Stomach (tissue), 4 donors: ENCODE measurements at regions not wholly inside any gene's neighbourhood (a gene's known extent, or its start where the extent isn't known, plus 50 kb on each side); places are given as distances from the start of the nearest gene placed in this dataset.

Source experiments
- EP300 ChIP-seq: sonication (generic); formaldehyde crosslinking; IDR thresholded peaks from one replicate; pipeline ENCODE4 v1.6.1; 2017; ENCODE audit warnings: antibody characterized with exemption
- POLR2A ChIP-seq, 4 donors: fragments of 450-650 bp; IDR thresholded peaks; one replicate each; pipeline ENCODE4 v1.6.1; 2016; ENCODE audit warnings: antibody characterized with exemption in 4 of 4, control low read depth in 2 of 4, mild to moderate bottlenecking in 1 of 4, moderate library complexity in 1 of 4
- POLR2AphosphoS5 ChIP-seq, 3 donors: sonication (generic); formaldehyde crosslinking; IDR thresholded peaks; one replicate each; pipeline ENCODE4 v1.6.1; 2016; ENCODE audit warnings: antibody characterized with exemption in 3 of 3
- TF ChIP-seq, protein P1 (sequence below), 7 experiments: fragments of 450-650 bp in 4 of 7; fragments of 200-600 bp in 3 of 7; sonication (generic) in 3 of 7; IDR thresholded peaks; one replicate each; pipeline ENCODE4 v1.5.1; 2016 to 2019; ENCODE audit warnings: antibody characterized with exemption in 7 of 7, control low read depth in 2 of 7, mild to moderate bottlenecking in 1 of 7

DNA sequence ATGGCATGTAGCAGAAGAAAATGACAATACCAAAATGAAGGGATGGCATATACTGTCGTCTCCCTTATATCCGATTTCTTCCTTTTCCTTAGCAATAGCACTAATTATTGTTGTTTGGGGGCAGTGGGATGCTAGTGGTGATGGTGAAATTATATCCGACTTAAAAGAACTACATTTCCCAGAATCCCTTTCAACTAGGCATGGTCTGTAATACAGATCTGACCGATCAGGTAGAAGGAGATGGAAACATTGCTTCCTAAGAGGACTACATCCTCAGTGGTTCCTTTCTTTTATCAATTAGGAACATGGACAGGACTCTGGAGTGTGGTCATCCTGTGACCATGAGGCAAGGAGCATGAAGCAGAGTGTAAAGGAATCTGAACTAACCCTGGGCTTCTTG is 532.6 kb downstream of the CBLN4 start:
- no peak for TF ChIP-seq EP300
- TF ChIP-seq, protein P1, sequence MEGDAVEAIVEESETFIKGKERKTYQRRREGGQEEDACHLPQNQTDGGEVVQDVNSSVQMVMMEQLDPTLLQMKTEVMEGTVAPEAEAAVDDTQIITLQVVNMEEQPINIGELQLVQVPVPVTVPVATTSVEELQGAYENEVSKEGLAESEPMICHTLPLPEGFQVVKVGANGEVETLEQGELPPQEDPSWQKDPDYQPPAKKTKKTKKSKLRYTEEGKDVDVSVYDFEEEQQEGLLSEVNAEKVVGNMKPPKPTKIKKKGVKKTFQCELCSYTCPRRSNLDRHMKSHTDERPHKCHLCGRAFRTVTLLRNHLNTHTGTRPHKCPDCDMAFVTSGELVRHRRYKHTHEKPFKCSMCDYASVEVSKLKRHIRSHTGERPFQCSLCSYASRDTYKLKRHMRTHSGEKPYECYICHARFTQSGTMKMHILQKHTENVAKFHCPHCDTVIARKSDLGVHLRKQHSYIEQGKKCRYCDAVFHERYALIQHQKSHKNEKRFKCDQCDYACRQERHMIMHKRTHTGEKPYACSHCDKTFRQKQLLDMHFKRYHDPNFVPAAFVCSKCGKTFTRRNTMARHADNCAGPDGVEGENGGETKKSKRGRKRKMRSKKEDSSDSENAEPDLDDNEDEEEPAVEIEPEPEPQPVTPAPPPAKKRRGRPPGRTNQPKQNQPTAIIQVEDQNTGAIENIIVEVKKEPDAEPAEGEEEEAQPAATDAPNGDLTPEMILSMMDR (IDR thresholded peaks at IDR 0.05) = no peak
- TF ChIP-seq POLR2AphosphoS5 (IDR thresholded peaks at IDR 0.05) = no peak
- TF ChIP-seq POLR2A (IDR thresholded peaks at IDR 0.05) = no peak
